HG03521 (cell line): ENCODE measurements at regions not wholly inside any gene's neighbourhood (a gene's known extent, or its start where the extent isn't known, plus 50 kb on each side); places are given as distances from the start of the nearest gene placed in this dataset.
"Not testable (repeated sequence)": the region's sequence is repeated elsewhere in the genome, so short reads cannot be mapped to it uniquely, and the experiment has no call there.

Experiments
- ATAC-seq: cut with Tn5 transposase; IDR thresholded peaks from one replicate; pipeline ENCODE4 v1.9.1; 2021; ENCODE audit warnings: mild to moderate bottlenecking, moderate library complexity; ENCODE audit not compliant: unreplicated experiment

DNA sequence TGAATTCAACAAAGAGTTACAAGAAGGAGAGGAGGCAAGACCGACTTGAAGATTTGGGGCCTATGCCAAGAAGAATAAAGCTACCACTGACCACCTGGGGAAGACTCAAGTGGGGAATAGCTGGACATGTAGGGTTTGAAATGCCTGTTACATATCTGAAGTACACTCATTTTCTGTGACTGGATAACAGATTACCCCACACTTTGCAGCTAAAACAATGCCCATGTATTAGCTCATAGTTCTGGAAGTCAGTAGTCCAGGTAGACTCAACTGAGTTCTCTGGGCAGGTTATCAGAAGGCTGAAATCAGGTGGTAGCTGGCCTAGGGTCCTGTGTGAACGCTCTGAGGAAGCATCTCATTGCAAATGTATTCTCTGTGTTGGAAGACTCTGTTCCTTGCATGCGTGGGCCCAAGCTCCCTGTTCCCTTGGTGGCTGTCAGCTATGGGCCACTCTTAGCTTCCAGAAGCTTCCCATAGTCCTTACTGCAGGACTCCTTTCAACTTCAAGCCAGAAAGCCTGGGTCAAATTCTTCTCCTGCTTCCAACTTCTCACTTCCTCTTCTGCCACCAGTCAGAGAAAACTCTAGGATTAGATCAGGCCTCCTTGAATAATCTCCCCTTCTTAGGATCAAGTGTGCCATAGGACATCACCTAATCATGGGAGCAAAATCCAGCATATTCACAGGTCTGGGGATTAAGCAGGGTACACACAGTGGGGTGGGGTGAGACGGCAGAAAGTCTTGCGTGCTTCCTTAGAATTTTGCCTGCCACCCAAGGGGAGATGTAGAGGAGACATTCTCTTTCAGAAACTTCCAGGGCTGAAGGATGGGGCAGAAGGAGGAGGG lies 187.8 kb downstream of the SHQ1 start:
- no peak for ATAC-seq

DNA sequence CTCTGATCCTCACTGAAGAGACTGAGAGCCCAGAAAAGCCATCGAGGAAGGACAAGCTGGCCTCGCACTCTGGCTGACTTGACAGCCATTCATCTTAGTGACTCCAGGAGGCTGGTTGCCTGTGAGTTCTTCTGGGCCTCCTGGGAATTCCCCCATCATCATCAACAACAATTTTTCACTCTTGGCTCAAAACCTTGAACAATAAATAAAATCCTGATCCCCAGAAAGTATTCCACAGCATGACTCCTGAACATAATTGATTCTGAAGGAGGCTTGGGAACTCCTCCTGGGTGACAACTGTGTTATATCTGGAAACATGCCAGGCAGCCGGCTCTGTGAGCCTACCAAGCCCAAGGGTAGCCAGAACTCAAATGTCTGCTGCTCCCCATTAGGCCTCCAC lies 188.6 kb downstream of the SHQ1 start:
- no peak for ATAC-seq

DNA sequence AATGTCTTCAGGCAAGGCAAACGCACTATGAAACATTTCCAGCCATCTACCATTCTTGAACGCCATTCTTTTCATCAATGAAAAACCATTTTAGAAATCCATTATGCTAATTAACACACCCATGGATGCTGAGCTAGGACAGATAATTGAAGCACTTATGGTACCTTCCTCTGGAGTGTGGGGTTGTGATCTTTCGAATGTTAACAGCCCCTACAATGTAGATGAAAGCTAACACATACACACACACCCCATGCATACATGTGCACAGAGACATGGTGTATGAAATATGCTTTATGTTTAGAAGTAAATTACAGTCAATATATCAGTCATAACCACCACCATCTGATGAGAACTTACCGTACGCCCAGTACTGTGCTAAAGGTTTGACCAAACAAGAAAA lies 189.1 kb downstream of the SHQ1 start:
- ATAC-seq, result no peak

DNA sequence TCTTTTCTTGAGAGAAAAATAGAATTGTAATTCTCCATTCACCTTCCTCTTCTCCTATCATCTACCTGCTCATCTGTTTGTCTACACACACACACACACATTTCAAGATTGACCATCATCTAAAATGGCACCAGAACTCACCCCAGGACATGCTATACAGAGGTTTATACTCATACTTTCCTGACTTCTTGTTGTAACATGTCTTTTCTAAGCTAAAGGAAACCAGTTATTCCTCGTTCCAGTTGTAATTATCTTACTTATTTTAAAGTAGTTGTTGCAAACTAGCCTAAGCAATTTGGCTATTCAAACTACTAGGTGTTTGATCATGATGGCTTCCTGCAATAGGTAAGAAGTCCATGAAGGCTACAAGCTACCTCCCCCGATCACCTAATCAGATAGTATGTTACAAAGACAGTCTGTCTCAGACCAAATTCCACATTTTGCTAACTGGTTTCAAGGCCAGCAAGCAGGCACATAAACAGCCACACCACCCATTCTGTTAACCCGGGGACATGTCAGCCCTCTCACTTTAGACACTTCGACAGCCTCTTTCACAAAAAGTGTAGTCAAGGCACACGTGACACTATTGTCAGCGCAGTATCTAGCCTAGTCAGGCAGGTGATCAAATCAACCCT lies 189.7 kb downstream of the SHQ1 start:
- no peak for ATAC-seq

DNA sequence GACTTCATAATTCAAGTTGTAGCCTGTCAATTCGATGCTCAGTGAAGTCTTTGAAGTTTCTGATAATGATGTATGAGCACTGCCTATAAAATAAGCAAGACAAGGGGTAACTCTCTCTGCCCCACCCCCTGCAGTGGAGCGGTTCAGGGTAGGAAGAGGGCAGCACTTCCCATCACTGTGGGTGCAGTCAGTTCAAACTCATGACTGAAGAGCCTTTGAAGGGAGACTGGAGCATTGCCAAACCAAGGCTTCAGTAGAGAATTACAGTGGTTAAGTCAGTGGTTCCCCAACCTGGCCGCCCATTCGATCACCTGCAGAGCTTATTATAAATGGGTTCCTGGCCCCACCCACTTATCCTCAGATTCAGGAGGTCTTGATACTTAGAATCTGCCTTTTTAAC lies 190.6 kb downstream of the SHQ1 start:
- peak; percentile 51 for ATAC-seq

DNA sequence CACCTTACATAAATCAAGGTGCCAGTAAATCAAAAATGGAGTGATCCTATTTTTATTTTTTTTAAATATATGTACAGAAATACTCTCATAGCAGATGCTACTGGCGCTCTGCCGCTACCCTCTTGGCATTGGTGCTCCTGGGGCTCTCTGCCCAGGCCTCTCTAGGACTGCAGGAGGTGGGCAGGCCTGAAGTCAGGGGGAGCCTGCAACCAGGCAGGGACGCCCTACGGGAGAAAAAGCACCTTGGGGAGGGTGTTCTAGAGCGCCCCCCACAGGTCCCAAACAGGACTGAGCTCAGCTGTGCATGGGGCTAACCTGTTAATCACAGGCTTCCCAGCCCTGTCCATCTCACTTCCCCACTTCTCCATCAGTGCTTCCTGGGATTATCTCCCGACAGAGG lies 192.5 kb downstream of the SHQ1 start:
- no peak for ATAC-seq

DNA sequence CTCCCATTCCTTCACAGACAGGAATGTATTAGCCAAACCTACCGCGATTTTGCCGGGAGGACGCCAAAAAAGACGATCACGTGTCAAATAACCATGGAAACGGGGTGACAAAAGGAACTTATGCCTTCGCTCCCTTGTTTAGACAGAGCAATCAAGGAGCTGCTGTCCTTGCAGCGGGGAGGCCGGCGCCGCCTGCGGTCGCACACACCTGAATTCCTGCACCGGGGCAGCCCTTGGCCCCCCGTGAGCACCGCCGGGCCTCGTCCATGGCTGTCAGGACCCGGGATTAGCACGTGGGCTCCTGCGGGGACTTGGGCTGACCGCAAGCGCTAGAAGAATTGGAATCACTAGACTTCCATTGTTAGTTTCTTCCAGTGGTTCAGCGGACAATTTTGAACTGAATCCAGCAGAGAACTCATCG lies 193.1 kb downstream of the SHQ1 start:
- no peak for ATAC-seq

DNA sequence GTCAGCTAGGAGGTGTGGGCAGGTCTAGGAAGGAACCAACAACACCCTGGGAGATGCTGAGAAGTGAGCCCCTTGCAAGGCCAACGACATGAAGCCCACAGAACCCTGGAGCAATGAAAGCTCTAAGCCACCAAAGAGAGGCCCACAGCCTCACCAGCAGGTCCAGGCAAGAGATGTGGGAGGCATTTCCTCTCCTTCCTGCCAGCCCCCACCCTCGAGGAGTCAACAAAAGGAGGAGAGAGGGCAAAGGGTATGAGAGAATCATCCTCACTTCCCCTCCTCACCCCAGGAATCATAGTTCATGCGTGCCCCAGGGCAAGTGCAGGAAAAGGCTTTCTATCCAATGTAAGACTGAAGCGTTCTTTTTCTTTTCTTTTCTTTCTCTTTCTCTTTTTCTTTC lies 195.8 kb downstream of the SHQ1 start:
- ATAC-seq, result no peak

DNA sequence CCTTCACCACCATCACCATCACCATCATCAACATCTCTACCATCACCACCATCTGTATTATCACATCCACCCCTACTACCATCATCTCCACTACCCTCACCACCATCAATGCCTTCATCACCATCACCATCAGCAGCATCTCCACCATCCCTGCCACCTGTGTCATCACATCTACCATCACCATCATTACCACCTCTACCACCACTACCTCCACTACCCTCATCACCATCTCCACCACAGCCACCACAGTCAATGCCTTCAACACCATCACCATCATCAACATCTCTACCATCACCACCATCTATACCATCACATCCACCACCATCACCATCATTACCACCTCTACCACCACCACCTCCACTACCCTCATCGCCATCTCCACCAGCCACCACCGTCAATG lies 196.7 kb downstream of the SHQ1 start:
- ATAC-seq, result no peak

DNA sequence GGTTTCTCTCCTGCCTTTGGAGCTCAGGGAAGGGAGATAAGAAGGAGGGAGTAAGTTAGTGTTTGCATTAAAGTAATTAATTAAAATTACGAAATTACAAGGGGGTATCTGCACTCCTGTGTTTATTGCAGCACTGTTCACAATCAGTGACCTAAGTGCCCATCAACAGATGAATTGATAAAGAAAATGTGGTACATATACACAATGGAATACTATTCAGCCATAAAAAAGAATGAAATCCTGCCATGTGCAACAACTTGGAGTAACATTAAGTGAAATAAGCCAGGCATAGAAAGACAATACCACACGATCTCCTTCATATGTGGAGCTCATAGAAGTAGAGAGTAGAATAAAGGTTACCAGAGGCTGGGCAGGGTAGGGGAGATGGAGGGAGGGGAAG lies 202.0 kb downstream of the SHQ1 start:
- ATAC-seq, result no peak

DNA sequence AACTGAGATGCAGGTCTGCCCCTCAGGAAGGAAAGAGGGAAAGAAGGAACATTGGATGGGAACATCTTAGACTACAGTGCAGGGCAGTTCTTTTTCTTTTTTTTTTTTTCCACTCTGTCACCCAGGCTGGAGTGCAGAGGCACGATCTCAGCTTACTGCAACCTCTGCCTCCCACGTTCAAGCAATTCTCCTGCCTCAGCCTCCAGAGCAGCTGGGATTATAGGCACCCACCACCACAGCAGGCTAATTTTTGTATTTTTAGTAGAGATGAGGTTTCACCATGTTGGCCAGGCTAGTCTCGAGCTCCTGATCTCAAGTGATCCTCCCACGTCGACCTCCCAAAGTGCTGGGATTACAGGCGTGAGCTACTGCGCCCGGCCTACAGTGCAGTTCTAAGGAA lies 204.6 kb downstream of the SHQ1 start:
- not testable (repeated sequence) for ATAC-seq

DNA sequence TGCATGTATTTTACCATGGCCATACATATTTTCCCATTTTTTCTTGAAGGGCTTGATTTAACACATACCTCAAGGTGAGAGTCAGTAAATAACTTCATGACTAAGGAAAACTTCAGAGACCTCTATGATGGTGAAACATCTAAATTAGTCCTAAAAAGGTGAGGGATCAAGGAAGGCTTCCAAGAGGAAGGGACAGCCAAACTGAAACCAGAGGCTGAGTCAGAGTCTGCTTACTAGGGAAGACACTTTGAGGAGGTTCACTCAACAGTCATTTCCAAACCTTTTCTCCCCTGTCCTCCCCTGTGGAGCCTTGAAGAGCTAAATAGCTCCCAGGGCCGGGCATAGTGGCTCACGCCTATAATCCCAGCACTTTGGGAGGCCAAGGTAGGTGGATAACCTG lies 206.6 kb downstream of the SHQ1 start:
- no peak for ATAC-seq

DNA sequence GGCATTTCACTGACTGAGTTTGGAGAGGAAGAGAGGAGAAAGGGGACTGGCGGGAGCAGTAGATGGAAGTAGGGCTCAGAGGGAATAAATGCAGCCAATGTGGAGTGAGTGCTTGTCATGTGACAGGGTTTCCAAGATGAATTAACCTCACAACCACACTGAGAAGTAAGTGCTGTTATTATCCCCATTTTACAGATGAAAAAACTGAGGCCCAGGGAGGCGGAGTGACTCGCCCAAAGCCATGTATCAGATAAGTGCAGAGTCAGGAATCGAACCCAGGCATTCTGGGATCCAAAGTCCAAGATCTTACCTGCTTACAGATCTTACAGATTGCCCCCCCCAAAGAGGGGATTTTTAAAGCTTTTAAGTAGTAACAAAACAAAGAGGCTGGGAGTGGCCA lies 207.2 kb downstream of the SHQ1 start:
- ATAC-seq, result no peak

DNA sequence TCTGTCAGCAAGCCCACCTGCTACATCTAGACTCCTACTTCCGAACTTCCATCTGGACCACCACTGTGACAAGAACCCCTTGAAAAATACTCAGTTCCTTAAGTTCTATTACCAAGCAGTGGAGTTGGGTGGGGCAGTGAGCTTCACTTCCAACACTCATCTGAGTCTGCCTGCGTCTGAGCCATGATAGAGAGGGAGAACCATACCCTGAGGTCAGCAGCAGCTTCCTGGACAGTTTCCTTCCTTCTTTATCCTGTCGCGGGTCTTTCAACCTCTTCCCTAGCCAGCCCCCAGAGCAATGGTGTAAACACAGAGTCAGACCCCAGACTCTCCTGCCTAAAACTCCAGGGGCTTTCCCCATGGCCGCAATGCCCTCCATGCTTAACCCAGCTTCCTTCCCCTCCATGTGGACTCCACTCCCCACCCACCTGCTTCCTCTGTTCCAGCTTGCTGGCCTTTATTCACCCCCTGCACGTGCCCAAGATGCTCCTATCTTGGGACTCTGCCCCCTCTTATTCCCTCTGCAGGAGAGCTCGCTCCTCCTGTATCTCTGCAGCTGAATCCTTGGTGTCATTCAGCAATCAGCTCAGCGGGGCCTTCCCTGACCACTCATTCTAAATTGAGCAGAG lies 211.2 kb downstream of the SHQ1 start:
- ATAC-seq, result no peak

DNA sequence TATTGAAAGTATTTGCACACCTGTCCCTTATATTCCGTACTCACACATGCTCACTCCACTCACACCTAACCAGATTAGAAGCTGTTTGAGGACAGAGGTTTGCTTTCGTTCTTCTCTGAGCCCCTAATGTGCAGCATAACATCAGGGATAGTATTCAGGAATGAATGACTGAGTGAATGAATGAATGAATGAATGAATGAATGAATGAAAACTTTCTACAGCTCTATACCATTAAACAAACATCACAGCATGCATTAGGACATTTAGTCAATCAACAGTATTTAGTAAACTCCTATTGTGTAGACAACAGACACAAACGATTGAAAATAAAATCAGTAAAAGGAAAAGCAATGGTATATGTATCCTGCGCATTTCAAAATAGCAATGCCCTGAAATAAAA lies 212.7 kb downstream of the SHQ1 start:
- ATAC-seq, result no peak

DNA sequence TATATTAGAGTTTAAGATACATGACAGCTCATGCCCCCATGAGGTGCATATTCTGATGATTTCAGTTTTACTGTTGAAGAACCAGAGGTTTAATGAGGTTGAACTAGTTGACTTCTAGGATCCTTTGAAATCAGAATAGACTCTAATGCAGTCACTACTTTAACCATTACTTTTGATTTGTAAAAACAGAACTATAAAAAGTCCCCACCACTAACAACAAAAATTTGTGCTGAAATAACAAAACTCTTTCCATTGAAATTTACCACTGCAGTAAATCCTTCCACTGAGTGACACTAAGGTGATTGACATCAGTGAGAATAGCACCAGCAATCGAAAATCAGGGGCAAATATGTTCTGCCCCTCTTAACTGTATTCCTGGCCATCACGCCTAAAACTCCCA lies 214.1 kb downstream of the SHQ1 start:
- no peak for ATAC-seq

DNA sequence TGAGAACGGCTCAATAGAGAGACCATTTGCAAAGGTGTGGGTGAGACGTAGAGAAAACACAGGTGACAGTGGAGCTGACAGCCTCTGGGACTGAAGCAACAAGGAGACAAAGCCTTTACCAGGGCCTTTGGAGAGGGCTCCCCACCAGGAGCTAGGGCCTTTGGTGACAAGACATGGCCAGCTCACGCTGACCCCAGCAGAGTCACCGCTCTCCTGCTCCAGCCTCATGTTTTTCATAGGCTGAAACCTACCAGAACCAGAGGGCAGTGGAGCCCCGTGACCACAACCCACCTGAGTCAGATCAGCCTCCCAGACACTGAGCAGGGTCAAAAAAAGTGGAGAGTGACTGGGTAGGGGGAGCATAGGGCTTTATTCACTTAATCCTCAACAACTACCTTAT lies 214.7 kb downstream of the SHQ1 start:
- no peak for ATAC-seq

DNA sequence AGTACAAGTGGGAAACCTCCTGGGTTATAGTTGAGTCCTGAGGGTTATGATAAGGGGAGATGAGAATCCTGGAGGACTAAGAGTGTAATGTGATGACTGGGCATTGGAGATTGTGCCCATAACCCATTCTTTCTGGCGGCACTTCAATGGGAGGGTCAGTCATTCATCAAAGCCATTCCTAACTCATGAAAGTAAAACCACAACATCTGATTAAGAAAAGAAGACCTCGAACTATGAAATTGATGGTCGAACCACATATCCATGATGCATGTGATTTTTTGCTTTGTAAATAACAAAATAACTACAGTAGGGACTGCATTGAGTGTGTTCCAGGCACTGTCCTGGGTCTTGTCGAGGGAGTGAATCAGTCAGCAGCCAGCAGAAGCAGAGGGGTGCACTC lies 215.1 kb downstream of the SHQ1 start:
- no peak for ATAC-seq

DNA sequence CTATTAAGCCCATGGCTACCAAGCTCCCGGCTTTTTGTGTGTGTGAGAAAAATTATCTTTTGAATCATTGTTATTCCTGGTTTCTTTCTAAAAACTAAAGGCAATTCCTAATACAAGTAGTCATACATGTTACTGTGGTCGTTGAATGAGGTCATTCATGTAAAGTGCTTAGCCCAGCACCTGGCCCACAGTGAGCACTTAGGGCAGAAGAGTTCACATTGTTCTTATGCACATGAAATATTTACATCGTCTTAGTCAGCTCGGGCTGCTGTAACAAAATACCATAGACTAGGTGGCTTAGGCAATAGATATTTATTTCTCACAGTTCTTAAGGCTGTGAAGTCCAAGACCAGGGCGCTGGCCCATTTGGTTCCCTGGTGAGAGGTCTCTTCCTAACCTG lies 216.1 kb downstream of the SHQ1 start:
- no peak for ATAC-seq

DNA sequence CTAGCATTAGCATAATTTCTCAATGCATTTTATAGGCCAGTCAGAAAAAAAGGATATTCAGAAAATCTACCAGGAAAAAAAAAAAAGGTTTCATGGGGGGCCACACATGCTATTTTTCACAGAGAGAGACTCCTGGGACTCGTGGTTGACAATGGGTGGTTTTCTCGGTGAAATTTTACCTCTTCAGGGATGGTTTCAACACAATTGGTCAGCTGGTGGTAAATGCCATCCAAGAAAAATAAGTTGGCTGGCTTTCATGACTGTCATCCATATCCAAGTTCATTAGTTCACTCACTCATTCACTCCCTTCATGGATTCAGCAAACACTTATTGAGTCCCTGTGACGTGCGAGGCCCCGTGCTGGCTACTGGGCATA lies 217.3 kb downstream of the SHQ1 start:
- no peak for ATAC-seq

DNA sequence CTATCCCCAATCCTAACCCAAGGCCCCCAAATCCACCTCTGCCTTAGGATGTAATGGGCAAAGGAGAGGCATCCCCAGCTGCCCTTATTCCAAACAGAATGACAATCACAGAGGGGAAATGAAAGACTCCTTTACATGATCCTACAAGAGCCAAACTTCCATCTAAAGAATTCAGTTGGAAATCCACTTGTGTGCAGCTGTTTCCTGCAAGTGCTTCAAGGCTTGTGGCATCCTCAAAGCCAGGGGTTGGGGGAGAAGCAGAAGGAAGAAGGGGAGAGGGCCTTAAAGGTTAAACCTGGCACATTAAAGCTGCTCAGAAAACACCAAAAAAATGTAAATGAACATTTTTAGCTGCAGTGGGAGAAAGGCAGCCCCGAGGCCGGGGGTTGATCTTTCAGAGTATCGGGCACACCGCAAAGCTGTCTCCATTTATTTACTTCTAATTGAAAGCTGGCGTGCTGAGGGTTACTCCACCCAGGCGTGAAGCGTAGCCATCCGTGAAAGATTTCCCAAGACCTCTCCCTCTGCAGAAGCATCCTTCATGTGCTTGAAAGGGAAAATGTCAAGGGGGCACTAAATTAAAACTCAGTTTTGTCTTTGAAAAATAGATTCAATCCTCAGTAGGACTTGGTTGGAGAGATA lies 217.8 kb downstream of the SHQ1 start:
- no peak for ATAC-seq

DNA sequence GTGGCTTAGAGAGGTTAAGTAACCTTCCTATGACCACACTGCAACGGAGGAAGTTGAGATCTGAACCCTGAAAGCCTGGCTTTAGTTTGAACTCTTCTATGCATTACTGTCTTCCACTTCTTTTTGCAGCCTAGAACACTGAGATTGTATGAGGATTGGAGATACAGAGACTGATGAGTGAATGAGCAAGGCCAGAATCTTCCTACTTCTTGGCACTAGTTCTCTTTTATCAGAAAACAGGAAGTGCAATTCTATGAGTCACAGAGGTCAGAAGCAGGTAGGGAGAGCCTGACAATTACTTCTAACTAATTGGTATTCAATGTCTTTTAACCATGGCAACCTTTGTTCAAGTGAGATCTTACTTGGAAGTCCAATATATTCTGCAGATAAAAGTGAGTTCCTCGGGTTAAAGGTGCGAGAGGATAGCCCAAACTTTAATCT lies 219.0 kb downstream of the SHQ1 start:
- peak; percentile 48 for ATAC-seq
